Spleen (tissue), 7 donors: ENCODE measurements at regions not wholly inside any gene's neighbourhood (a gene's known extent, or its start where the extent isn't known, plus 50 kb on each side); places are given as distances from the start of the nearest gene placed in this dataset.

Source experiments
- CTCF ChIP-seq, 11 experiments: fragments of 200-600 bp in 7 of 11; fragments of 450-650 bp in 4 of 11; sonication (generic) in 4 of 11; IDR thresholded peaks in 8 of 11; conservative IDR thresholded peaks in 3 of 11; 1 replicate in 7 of 11; 2 replicates in 4 of 11; pipeline versions ENCODE4 v1.4.0 to v1.8.0; 2016 to 2021; ENCODE audit warnings: antibody characterized with exemption in 11 of 11, inconsistent platforms in 4 of 11, mild to moderate bottlenecking in 1 of 11
- POLR2A ChIP-seq, 3 donors: fragments of 450-650 bp; IDR thresholded peaks; one replicate each; pipeline ENCODE4 v1.5.1; 2017; ENCODE audit warnings: antibody characterized with exemption in 3 of 3, mild to moderate bottlenecking in 1 of 3
- donor health status: DM: no; HTN: no; CAD: no; lungs with moderate emphysema.
- donor health status: DM: no; HTN: no; CAD: no.
- donor health status: DM: no; HTN: no; CAD: no.

GRCh38 chr7:124205526-124205925, 172.7 kb upstream of the TMEM229A start:
- TF ChIP-seq CTCF (IDR thresholded peaks at IDR 0.05 in 8 of 11, conservative IDR thresholded peaks at IDR 0.05 in 3 of 11) (no peak), POLR2A (IDR thresholded peaks at IDR 0.05) (no peak)
